DOHH2 (cell line): ENCODE measurements at regions not wholly inside any gene's neighbourhood (a gene's known extent, or its start where the extent isn't known, plus 50 kb on each side); places are given as distances from the start of the nearest gene placed in this dataset.

Experiments
- H3F3A ChIP-seq: fragments of 200-600 bp; sonication (generic), shearing (Covaris generic); 2 replicates; pipeline ENCODE4 v1.6.0; 2016; ENCODE audit warnings: antibody characterized with exemption, mild to moderate bottlenecking; ENCODE audit not compliant: control insufficient read depth, insufficient read depth
- H3K27ac ChIP-seq: fragments of 200-600 bp; sonication (generic); 2 replicates; pipeline ENCODE4 v1.5.1; 2014; ENCODE audit warnings: low read depth, mild to moderate bottlenecking, low read length, moderate library complexity
- H3K27me3 ChIP-seq: fragments of 200-600 bp; sonication (generic); 2 replicates; pipeline ENCODE4 v1.6.1; 2014; ENCODE audit warnings: mild to moderate bottlenecking, low read length, mixed read lengths; ENCODE audit not compliant: control insufficient read depth
- H3K36me3 ChIP-seq: fragments of 200-600 bp; sonication (generic); 2 replicates; pipeline ENCODE4 v1.6.1; 2014; ENCODE audit warnings: mild to moderate bottlenecking, low read length, moderate library complexity, mixed read lengths; ENCODE audit not compliant: control insufficient read depth
- H3K4me1 ChIP-seq: fragments of 200-600 bp; sonication (generic); 2 replicates; pipeline ENCODE4 v1.6.1; 2014; ENCODE audit warnings: mild to moderate bottlenecking, low read length, mixed read lengths; ENCODE audit not compliant: control insufficient read depth
- H3K4me2 ChIP-seq: fragments of 200-600 bp; sonication (generic); 2 replicates; pipeline ENCODE4 v1.6.0; 2014; ENCODE audit warnings: mild to moderate bottlenecking, low read length, moderate library complexity
- H3K4me3 ChIP-seq: fragments of 200-600 bp; sonication (generic); 2 replicates; pipeline ENCODE4 v1.5.1; 2014; ENCODE audit warnings: mild to moderate bottlenecking, low read length, mixed read lengths
- H3K79me2 ChIP-seq: fragments of 200-600 bp; sonication (generic); 2 replicates; pipeline ENCODE4 v1.6.1; 2014; ENCODE audit warnings: mild to moderate bottlenecking, low read length, mixed read lengths; ENCODE audit not compliant: control insufficient read depth
- H3K9me2 ChIP-seq: fragments of 200-600 bp; sonication (generic); replicated peaks from 2 replicates; pipeline ENCODE4 v1.6.1; 2014; ENCODE audit warnings: mild to moderate bottlenecking, low read length, mixed read lengths; ENCODE audit not compliant: control insufficient read depth
- H3K9me3 ChIP-seq: fragments of 200-600 bp; sonication (generic); 2 replicates; pipeline ENCODE4 v1.6.1; 2014; ENCODE audit warnings: antibody characterized with exemption, low read length, mixed read lengths; ENCODE audit not compliant: control insufficient read depth, insufficient read depth
- H4K20me1 ChIP-seq: fragments of 200-600 bp; sonication (generic); 2 replicates; pipeline ENCODE4 v1.6.0; 2014; ENCODE audit warnings: low read depth, mild to moderate bottlenecking, antibody characterized with exemption, low read length, moderate library complexity; ENCODE audit not compliant: control insufficient read depth, insufficient read depth
- EZH2phosphoT487 ChIP-seq: fragments of 200-600 bp; sonication (generic); IDR thresholded peaks from 2 replicates; pipeline ENCODE4 v1.6.1; 2017; ENCODE audit warnings: borderline replicate concordance, mild to moderate bottlenecking, antibody characterized with exemption, low read length, moderate library complexity, mixed read lengths
- TF ChIP-seq, protein P1 (sequence below): fragments of 200-600 bp; sonication (generic); IDR thresholded peaks from one replicate; pipeline ENCODE4 v1.5.1; 2014; ENCODE audit warnings: antibody characterized with exemption, mild to moderate bottlenecking, low read depth, low read length; ENCODE audit not compliant: poor library complexity, severe bottlenecking

GRCh38 chr10:43765516-43765915 is 116.8 kb upstream of the ZNF32 start:
- H3F3A ChIP-seq = no peaks in the 10 kb centered on the region
- H3K27ac ChIP-seq = no peak overlapping the region
- no peak overlapping the region for H3K4me3 ChIP-seq
- H3K27me3 ChIP-seq = no peaks in the 10 kb centered on the region
- H3K79me2 ChIP-seq = no peaks in the 10 kb centered on the region
- no peaks in the 10 kb centered on the region for H3K9me3 ChIP-seq
- no peaks in the 10 kb centered on the region for H3K4me1 ChIP-seq
- H3K36me3 ChIP-seq = no peaks in the 10 kb centered on the region
- H4K20me1 ChIP-seq = no peaks in the 10 kb centered on the region
- H3K9me2 ChIP-seq = no peaks in the 10 kb centered on the region
- no peak for TF ChIP-seq EZH2phosphoT487
- TF ChIP-seq, protein P1, sequence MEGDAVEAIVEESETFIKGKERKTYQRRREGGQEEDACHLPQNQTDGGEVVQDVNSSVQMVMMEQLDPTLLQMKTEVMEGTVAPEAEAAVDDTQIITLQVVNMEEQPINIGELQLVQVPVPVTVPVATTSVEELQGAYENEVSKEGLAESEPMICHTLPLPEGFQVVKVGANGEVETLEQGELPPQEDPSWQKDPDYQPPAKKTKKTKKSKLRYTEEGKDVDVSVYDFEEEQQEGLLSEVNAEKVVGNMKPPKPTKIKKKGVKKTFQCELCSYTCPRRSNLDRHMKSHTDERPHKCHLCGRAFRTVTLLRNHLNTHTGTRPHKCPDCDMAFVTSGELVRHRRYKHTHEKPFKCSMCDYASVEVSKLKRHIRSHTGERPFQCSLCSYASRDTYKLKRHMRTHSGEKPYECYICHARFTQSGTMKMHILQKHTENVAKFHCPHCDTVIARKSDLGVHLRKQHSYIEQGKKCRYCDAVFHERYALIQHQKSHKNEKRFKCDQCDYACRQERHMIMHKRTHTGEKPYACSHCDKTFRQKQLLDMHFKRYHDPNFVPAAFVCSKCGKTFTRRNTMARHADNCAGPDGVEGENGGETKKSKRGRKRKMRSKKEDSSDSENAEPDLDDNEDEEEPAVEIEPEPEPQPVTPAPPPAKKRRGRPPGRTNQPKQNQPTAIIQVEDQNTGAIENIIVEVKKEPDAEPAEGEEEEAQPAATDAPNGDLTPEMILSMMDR = no peak
- no peak overlapping the region for H3K4me2 ChIP-seq

- H3K4me2 ChIP-seq = no peak overlapping the region
- no peak overlapping the region for H3K27ac ChIP-seq
- H3K4me3 ChIP-seq = no peak overlapping the region
- H4K20me1 ChIP-seq = no peaks in the 10 kb centered on the region
- no peaks in the 10 kb centered on the region for H3K9me3 ChIP-seq
- TF ChIP-seq EZH2phosphoT487 = no peak
- TF ChIP-seq, protein P1 = no peak
- no peaks in the 10 kb centered on the region for H3K9me2 ChIP-seq
- no peaks in the 10 kb centered on the region for H3K27me3 ChIP-seq
- H3F3A ChIP-seq = no peaks in the 10 kb centered on the region
- no peaks in the 10 kb centered on the region for H3K36me3 ChIP-seq
- H3K4me1 ChIP-seq = no peaks in the 10 kb centered on the region
- no peaks in the 10 kb centered on the region for H3K79me2 ChIP-seq
Measured at GRCh38 chr10:43763846-43764245, 115.2 kb upstream of the ZNF32 start.

GRCh38 chr10:43760514-43760913 is 111.8 kb upstream of the ZNF32 start:
- H3K79me2 ChIP-seq = no peaks in the 10 kb centered on the region
- H3K27ac ChIP-seq = no peak overlapping the region
- H4K20me1 ChIP-seq = no peaks in the 10 kb centered on the region
- H3K27me3 ChIP-seq = no peaks in the 10 kb centered on the region
- TF ChIP-seq EZH2phosphoT487 = no peak
- TF ChIP-seq, protein P1 = no peak
- no peak overlapping the region for H3K4me2 ChIP-seq
- H3F3A ChIP-seq = no peaks in the 10 kb centered on the region
- no peak overlapping the region for H3K4me3 ChIP-seq
- no peaks in the 10 kb centered on the region for H3K9me2 ChIP-seq
- H3K9me3 ChIP-seq = no peaks in the 10 kb centered on the region
- H3K4me1 ChIP-seq = no peaks in the 10 kb centered on the region
- no peaks in the 10 kb centered on the region for H3K36me3 ChIP-seq

- no peaks in the 10 kb centered on the region for H3K9me2 ChIP-seq
- H3K27me3 ChIP-seq = no peaks in the 10 kb centered on the region
- no peaks in the 10 kb centered on the region for H3K36me3 ChIP-seq
- H3K4me3 ChIP-seq = no peak overlapping the region
- no peak overlapping the region for H3K4me2 ChIP-seq
- TF ChIP-seq, protein P1 = no peak
- TF ChIP-seq EZH2phosphoT487 = no peak
- H3K9me3 ChIP-seq = no peaks in the 10 kb centered on the region
- H3K27ac ChIP-seq = no peak overlapping the region
- H4K20me1 ChIP-seq = no peaks in the 10 kb centered on the region
- no peaks in the 10 kb centered on the region for H3K79me2 ChIP-seq
- H3K4me1 ChIP-seq = no peaks in the 10 kb centered on the region
- no peaks in the 10 kb centered on the region for H3F3A ChIP-seq
Measured at GRCh38 chr10:43759216-43759615, 110.5 kb upstream of the ZNF32 start.
